ENCODE measurements at regions not wholly inside any gene's neighbourhood (a gene's known extent, or its start where the extent isn't known, plus 50 kb on each side); places are given as distances from the start of the nearest gene placed in this dataset.

DNA sequence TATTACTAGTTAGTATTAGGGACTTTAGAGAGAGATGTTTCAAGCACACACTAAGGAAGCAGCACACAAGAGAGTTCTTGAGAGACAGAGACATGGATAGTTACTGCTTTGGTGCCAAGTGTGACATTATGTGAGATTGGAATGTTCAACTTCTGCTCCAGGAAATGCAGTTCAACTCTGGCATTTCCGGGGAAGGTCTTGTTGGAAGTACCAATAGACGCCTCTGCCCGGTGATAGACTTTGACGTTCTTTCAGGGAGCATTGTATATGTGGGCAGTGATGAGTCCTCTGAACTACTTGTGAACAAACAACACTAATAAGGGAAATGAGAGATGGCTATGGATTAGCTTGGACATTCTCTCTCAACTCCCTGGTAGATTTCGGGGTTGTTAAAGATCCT, 638.1 kb upstream of the BOD1L1 start:
- H3K36me3 ChIP-seq (ENCODE audit: insufficient read depth, low read length), result no peaks in the 10 kb centered on the region
- H3K4me3 ChIP-seq (ENCODE audit: low read length), result no peak overlapping the region
- no peak overlapping the region for H3K9ac ChIP-seq (ENCODE audit: low read depth, low read length)
- no peaks in the 10 kb centered on the region for H3K4me1 ChIP-seq (ENCODE audit: control insufficient read depth, insufficient read depth, low read length)
- H3K27me3 ChIP-seq (ENCODE audit: control insufficient read depth, insufficient read depth, low read length), result no peaks in the 10 kb centered on the region
- no peak overlapping the region for H3K4me2 ChIP-seq (ENCODE audit: low read length)
- no peaks in the 10 kb centered on the region for H3K9me3 ChIP-seq (replicated peaks; ENCODE audit: low read length)

DNA sequence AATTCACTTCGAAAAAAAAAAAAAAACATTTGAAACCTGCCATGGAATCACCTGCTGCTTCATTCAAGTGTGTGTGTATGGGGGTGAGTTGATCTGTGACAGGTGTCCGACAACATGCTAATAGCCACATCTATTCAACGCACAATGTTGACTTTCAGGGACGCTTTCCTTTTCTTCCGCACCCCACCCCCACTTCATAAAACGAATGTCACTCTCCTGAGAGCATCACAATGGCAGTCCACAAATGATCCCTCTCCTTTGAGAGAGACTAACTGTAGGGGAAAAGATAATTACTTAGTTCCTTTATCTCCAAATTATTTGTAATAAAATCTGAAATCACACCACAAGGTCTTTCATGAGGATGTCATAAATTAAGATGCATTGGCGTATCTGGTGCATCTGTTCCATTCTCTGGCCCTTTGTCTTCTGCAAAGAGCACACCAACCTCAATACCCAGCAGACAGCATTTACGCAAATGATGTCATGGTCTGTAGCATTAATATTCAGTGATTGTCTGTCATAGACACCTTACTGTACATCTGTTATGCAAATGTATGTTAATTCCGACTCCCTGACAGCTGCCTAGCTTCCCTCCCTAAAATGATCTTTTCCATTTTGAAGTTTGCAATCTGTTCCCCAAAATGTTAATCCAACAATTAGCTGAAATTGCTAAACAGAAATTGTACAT, 640.0 kb upstream of the BOD1L1 start:
- Histone ChIP-seq H3K4me1 (ENCODE audit: control insufficient read depth, insufficient read depth, low read length) (no peaks in the 10 kb centered on the region), H3K36me3 (ENCODE audit: insufficient read depth, low read length) (no peaks in the 10 kb centered on the region), H3K27me3 (ENCODE audit: control insufficient read depth, insufficient read depth, low read length) (no peaks in the 10 kb centered on the region), H3K9me3 (replicated peaks; ENCODE audit: low read length) (no peaks in the 10 kb centered on the region), H3K4me3 (ENCODE audit: low read length) (no peak overlapping the region), H3K9ac (ENCODE audit: low read depth, low read length) (no peak overlapping the region), H3K4me2 (ENCODE audit: low read length) (no peak overlapping the region)

DNA sequence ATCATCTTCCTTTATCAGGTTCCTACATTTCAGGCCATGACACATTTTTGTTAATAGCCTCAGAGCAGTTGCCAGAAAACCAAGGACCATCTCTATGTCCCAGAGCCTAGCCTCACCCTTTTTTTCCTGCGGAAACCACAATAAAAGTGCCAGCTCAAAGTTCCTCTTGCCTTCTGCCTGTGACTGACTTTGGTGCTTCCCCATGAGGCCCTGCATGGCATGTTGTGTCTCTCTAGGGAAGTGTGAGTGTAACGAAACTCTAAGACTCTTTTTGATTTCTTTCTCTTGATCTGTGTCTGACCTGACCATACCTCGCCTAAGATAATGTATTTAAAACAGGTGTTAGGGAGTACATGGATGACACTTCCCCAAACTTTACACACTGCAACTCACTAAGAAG, 642.3 kb upstream of the BOD1L1 start:
- no peaks in the 10 kb centered on the region for H3K4me1 ChIP-seq (ENCODE audit: control insufficient read depth, insufficient read depth, low read length)

DNA sequence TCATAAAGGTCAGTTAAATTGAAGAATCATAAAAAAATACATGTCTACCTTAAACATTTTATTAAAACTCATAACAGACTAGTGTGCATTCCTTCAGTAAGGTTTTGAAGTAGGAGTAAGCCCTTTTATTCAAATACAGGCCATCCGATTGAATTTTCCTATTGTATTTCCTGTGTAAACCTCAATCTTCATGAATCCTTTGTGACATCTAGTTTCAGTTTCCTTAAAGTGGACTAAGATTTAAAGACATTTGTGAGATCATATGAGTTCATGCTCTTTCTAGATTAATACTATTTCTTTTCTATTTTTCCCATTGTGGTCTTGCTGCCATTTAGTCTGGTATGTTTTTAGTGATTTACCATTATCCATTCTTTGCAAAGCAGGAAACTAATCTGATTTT, 644.7 kb upstream of the BOD1L1 start:
- Histone ChIP-seq H3K9ac (ENCODE audit: low read depth, low read length) (no peak overlapping the region), H3K4me2 (ENCODE audit: low read length) (no peak overlapping the region)

More for the DNA sequence above, 642.3 kb upstream of the BOD1L1 start:
- Histone ChIP-seq H3K9ac (ENCODE audit: low read depth, low read length) (no peak overlapping the region), H3K4me2 (ENCODE audit: low read length) (no peak overlapping the region), H3K27me3 (ENCODE audit: control insufficient read depth, insufficient read depth, low read length) (no peaks in the 10 kb centered on the region), H3K36me3 (ENCODE audit: insufficient read depth, low read length) (no peaks in the 10 kb centered on the region), H3K9me3 (replicated peaks; ENCODE audit: low read length) (no peaks in the 10 kb centered on the region), H3K4me3 (ENCODE audit: low read length) (no peak overlapping the region)

DNA sequence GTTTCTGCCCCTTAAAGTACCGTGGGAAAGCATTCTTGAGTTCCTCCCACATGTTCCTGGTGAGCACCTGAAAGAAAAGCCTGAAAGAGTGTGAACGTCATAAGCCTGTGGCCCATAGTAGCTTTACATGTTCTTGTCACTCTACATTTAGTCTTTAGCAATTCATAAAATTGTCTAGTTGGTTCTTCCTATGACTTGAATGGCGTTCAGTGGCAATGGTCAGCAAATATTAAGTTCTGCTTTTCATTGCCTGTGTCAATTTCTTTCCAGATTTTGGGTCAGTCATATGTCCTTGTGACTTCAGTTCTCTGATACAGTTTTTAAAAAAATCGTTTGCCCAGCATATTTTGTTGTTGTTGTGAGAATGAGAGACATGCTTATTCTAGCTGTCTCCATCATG, 650.0 kb upstream of the BOD1L1 start:
- Histone ChIP-seq H3K4me2 (ENCODE audit: low read length) (no peak overlapping the region), H3K4me1 (ENCODE audit: control insufficient read depth, insufficient read depth, low read length) (no peaks in the 10 kb centered on the region), H3K9me3 (replicated peaks; ENCODE audit: low read length) (no peaks in the 10 kb centered on the region), H3K4me3 (ENCODE audit: low read length) (no peak overlapping the region), H3K27me3 (ENCODE audit: control insufficient read depth, insufficient read depth, low read length) (no peaks in the 10 kb centered on the region), H3K36me3 (ENCODE audit: insufficient read depth, low read length) (no peaks in the 10 kb centered on the region), H3K9ac (ENCODE audit: low read depth, low read length) (no peak overlapping the region)

More for the DNA sequence above, 644.7 kb upstream of the BOD1L1 start:
- Histone ChIP-seq H3K4me3 (ENCODE audit: low read length) (no peak overlapping the region), H3K4me1 (ENCODE audit: control insufficient read depth, insufficient read depth, low read length) (no peaks in the 10 kb centered on the region), H3K27me3 (ENCODE audit: control insufficient read depth, insufficient read depth, low read length) (no peaks in the 10 kb centered on the region), H3K9me3 (replicated peaks; ENCODE audit: low read length) (no peaks in the 10 kb centered on the region), H3K36me3 (ENCODE audit: insufficient read depth, low read length) (no peaks in the 10 kb centered on the region)

DNA sequence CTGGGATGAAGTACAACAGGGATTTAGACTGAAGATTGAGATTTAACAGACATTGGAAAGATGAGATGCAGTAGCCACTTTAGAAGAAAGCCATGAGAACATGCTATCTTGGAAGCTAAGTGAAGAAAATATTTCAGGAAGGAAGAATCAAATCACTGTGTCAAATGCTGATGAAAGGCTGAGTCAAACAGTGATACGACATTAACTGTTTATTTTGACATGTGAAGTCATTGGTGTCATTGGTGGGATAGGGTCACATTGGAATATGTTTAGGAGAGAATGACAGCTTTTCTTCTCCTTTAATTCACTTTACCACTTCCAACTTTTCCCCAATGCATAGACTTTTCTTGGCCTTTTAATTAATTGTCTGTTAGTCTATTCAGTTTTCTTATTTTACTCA, 653.0 kb upstream of the BOD1L1 start:
- H3K27me3 ChIP-seq (ENCODE audit: control insufficient read depth, insufficient read depth, low read length), result no peaks in the 10 kb centered on the region
- no peaks in the 10 kb centered on the region for H3K4me1 ChIP-seq (ENCODE audit: control insufficient read depth, insufficient read depth, low read length)
- H3K4me3 ChIP-seq (ENCODE audit: low read length), result no peak overlapping the region
- no peaks in the 10 kb centered on the region for H3K9me3 ChIP-seq (replicated peaks; ENCODE audit: low read length)
- H3K4me2 ChIP-seq (ENCODE audit: low read length), result no peak overlapping the region
- no peaks in the 10 kb centered on the region for H3K36me3 ChIP-seq (ENCODE audit: insufficient read depth, low read length)
- no peak overlapping the region for H3K9ac ChIP-seq (ENCODE audit: low read depth, low read length)

DNA sequence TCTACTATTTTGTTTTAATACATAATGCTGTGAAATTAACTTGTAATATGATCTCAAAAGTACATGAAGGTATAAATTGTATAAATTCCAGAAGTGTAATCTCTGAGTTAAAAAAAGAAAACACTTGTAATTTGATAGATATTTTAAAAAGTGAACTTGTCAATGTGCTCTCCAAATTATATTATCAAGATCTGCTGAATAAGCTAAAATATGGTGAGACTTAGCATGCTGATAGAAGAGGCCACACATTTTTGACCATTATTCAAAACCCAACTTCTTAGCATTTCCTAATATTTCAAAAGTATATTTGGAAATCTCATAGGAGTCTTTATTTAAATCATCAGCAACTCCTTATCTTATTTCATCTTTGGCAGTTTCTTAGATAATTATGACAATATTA, 657.1 kb upstream of the BOD1L1 start:
- Histone ChIP-seq H3K4me1 (ENCODE audit: control insufficient read depth, insufficient read depth, low read length) (peaks cover 3% of the 10 kb centered on the region), H3K36me3 (ENCODE audit: insufficient read depth, low read length) (no peaks in the 10 kb centered on the region), H3K27me3 (ENCODE audit: control insufficient read depth, insufficient read depth, low read length) (no peaks in the 10 kb centered on the region), H3K4me2 (ENCODE audit: low read length) (no peak overlapping the region), H3K9ac (ENCODE audit: low read depth, low read length) (no peak overlapping the region), H3K9me3 (replicated peaks; ENCODE audit: low read length) (no peaks in the 10 kb centered on the region), H3K4me3 (ENCODE audit: low read length) (no peak overlapping the region)

DNA sequence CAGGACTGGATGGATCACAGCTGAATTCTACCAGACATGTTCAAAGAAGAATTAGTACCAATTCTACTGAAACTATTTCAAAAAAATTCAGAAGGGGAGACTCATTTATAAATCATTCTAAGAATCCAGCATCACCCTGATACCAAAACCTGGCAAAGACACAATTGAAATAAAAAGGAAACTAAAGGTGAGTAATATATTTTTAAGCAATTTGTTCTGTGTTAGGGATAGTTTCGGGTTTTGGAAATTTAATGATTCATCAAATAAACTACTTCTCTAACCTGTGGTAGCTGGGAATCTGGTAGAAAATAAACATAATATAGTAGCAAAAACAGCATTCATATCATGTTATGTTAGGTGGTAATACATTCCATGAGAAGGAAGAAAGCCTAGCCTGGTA, 662.2 kb upstream of the BOD1L1 start:
- peak overlapping the region; percentile 61 for H3K9ac ChIP-seq (ENCODE audit: low read depth, low read length)
- H3K9me3 ChIP-seq (replicated peaks; ENCODE audit: low read length), result no peaks in the 10 kb centered on the region
- H3K36me3 ChIP-seq (ENCODE audit: insufficient read depth, low read length), result no peaks in the 10 kb centered on the region
- peaks cover 19% of the 10 kb centered on the region for H3K4me1 ChIP-seq (ENCODE audit: control insufficient read depth, insufficient read depth, low read length)
- peak overlapping the region; percentile 42 for H3K4me3 ChIP-seq (ENCODE audit: low read length)
- H3K27me3 ChIP-seq (ENCODE audit: control insufficient read depth, insufficient read depth, low read length), result no peaks in the 10 kb centered on the region
- peak overlapping the region; percentile 32 for H3K4me2 ChIP-seq (ENCODE audit: low read length)

DNA sequence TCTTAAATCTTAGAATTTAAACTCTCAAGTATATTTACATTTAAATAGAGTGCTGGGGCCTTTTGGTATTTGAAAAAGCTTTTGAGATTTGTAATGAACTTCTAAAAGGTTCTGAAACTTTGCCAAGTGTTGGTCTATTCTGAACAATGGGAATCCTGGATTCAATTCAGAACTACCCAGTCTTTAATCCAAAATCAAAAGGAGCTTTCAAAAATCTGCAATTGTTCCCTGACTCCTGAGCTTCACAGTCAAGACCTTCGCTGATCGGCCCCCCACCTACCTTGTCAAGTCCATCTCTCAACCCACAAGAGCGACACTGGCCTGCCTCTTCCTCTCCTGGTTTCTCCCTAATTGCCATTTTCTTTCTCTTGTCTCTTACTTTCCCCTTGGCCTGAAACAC, 666.1 kb upstream of the BOD1L1 start:
- Histone ChIP-seq H3K9me3 (replicated peaks; ENCODE audit: low read length) (no peaks in the 10 kb centered on the region), H3K4me1 (ENCODE audit: control insufficient read depth, insufficient read depth, low read length) (peaks cover 19% of the 10 kb centered on the region), H3K4me2 (ENCODE audit: low read length) (no peak overlapping the region), H3K36me3 (ENCODE audit: insufficient read depth, low read length) (no peaks in the 10 kb centered on the region), H3K27me3 (ENCODE audit: control insufficient read depth, insufficient read depth, low read length) (no peaks in the 10 kb centered on the region), H3K9ac (ENCODE audit: low read depth, low read length) (no peak overlapping the region), H3K4me3 (ENCODE audit: low read length) (no peak overlapping the region)

DNA sequence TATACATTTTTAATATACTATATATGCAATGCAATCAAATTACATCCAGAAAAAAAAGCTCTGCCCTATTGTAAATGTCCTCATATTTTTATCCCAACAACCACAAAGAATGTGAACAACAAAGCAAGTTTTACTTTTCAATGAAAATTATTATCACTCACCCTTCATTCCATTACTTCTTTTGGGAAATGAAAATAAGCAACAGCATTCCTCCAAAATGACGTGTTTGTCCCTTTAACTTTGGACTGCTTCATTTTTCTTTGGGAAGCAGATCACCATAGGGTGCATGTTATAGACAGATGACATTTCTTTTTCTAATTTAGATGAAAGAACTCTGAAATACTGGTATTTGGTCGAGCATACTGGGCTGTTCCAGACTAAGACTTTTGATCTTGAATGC, 667.1 kb upstream of the BOD1L1 start:
- Histone ChIP-seq H3K9ac (ENCODE audit: low read depth, low read length) (no peak overlapping the region), H3K9me3 (replicated peaks; ENCODE audit: low read length) (no peaks in the 10 kb centered on the region), H3K36me3 (ENCODE audit: insufficient read depth, low read length) (no peaks in the 10 kb centered on the region), H3K4me3 (ENCODE audit: low read length) (no peak overlapping the region), H3K4me1 (ENCODE audit: control insufficient read depth, insufficient read depth, low read length) (peaks cover 15% of the 10 kb centered on the region), H3K27me3 (ENCODE audit: control insufficient read depth, insufficient read depth, low read length) (no peaks in the 10 kb centered on the region), H3K4me2 (ENCODE audit: low read length) (no peak overlapping the region)

DNA sequence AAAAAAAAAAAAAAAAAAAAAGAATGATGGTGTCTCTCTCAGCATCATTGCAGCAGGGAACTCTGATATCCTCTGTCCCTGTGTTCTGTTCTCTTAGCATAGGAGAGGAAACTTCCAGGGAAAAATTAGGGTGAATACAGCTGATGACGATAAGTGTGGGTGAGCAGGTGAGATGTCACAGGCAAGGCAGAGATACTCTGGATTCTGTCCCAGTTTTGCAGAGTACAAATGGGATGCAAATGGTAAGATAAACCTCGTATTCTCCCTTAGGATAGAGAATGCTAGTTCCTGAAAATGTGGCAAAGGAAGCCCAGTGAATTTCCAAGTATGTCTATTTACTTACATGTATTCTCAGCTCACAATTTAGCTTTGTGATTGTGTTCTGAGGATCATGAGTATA, 671.6 kb upstream of the BOD1L1 start:
- H3K4me3 ChIP-seq (ENCODE audit: low read length), result no peak overlapping the region
- no peak overlapping the region for H3K4me2 ChIP-seq (ENCODE audit: low read length)
- H3K9me3 ChIP-seq (replicated peaks; ENCODE audit: low read length), result no peaks in the 10 kb centered on the region
- H3K4me1 ChIP-seq (ENCODE audit: control insufficient read depth, insufficient read depth, low read length), result no peaks in the 10 kb centered on the region
- no peaks in the 10 kb centered on the region for H3K27me3 ChIP-seq (ENCODE audit: control insufficient read depth, insufficient read depth, low read length)
- no peaks in the 10 kb centered on the region for H3K36me3 ChIP-seq (ENCODE audit: insufficient read depth, low read length)
- no peak overlapping the region for H3K9ac ChIP-seq (ENCODE audit: low read depth, low read length)

DNA sequence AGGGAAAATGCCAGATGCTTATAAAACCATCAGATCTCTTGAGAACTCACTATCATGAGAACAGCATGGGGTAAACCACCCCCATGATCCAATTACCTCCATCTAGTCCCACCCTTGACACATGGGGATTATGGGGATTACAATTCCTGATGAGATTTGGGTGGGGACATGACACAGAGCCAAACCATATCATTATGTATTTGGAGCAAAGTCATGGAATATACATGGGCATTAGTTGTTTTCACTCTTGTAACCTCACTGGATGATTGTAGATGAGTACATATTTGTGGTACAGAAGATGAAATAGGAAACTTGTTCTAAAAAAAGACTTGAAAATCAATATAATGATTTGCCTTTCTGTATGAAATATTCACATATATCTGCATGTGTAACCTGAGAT, 674.5 kb upstream of the BOD1L1 start:
- H3K9me3 ChIP-seq (replicated peaks; ENCODE audit: low read length), result no peaks in the 10 kb centered on the region
- H3K9ac ChIP-seq (ENCODE audit: low read depth, low read length), result no peak overlapping the region
- no peak overlapping the region for H3K4me3 ChIP-seq (ENCODE audit: low read length)
- no peaks in the 10 kb centered on the region for H3K4me1 ChIP-seq (ENCODE audit: control insufficient read depth, insufficient read depth, low read length)
- no peak overlapping the region for H3K4me2 ChIP-seq (ENCODE audit: low read length)
- no peaks in the 10 kb centered on the region for H3K36me3 ChIP-seq (ENCODE audit: insufficient read depth, low read length)
- no peaks in the 10 kb centered on the region for H3K27me3 ChIP-seq (ENCODE audit: control insufficient read depth, insufficient read depth, low read length)
